ENCODE measurements at regions not wholly inside any gene's neighbourhood (a gene's known extent, or its start where the extent isn't known, plus 50 kb on each side); places are given as distances from the start of the nearest gene placed in this dataset.

DNA sequence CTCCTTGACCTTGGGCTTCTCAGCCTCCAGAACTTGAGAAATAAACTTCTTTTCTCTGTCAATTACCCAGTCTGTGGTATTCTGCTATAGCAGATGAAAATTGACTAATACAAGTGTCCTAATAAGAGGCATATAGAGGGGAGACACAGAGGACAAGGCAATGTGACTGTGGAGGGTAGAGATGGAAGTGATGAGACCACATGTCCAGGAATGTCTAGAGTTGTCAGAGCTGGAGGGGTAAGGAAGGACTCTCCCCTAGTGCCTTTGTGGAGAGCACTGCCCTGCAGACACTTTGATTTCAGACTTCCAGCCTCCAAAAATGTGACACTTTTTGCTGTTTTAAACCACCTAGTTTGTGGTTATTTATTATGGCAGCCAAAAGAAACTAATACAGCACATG, 74.4 kb downstream of the ACKR3 start:
- TF ChIP-seq GATA3 (IDR thresholded peaks at IDR 0.05; ENCODE audit: low read depth, low read length) (no peak), GATA2 (IDR thresholded peaks at IDR 0.05; ENCODE audit: low read depth, low read length) (no peak)

DNA sequence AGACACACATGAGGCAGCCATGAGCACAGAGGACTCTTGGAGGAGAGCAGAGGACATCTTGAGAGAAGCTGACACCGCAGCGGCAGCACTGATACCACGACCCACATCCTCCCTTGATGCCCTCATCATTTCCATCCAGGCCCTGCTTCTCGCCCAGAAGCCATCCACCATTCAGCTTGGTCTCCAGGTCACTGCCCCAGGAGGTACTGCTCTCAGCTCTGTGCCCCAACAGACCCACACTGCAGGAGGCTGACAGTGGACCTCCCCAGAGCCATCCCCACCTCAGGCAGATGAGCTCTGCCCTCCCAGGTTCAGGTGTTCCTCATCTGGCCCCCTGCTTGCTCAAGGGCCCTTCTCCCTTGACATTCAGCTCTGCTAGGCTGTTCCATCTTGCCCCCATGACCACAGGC, 74.9 kb downstream of the ACKR3 start:
- no peak for TF ChIP-seq GATA3 (IDR thresholded peaks at IDR 0.05; ENCODE audit: low read depth, low read length)
- TF ChIP-seq GATA2 (IDR thresholded peaks at IDR 0.05; ENCODE audit: low read depth, low read length), result no peak

DNA sequence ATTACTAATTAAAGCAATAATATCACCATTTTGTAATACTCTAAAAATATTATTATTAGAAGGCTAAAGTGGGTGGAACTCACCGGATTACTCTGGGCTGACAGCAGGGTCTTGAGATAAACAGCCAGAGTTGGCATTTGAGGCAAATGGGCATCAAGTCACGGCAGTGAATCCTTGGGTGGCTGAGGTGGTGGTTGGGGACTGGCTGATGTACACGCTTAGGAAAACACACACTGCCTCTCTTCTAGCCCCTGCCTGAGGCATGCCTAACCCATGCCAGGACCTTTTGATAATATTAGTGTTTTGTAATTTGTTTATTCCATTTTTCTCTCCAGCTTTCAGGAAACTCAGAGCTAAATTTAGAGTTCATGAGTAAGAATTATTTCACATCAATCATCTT, 76.8 kb downstream of the ACKR3 start:
- TF ChIP-seq GATA3 (IDR thresholded peaks at IDR 0.05; ENCODE audit: low read depth, low read length), result no peak
- TF ChIP-seq GATA2 (IDR thresholded peaks at IDR 0.05; ENCODE audit: low read depth, low read length), result no peak

DNA sequence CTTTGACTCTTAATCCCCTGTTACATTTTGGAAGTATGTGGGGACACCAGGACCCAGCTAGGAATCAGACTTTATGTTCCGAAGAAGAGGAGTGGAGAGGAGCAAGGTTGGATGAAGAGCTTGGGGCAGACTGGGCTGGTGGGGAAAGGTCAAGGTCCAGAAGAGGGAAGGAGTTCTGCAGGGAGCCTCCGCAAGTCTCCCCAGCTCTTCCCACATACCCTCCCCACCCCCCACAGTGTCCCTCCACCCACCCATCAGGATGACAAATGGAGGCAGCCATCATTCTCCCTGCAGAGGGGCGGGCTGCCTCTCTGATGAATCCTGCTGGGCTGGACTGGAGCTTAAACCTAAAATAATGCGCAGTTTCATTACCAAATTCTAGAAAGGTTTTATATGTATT, 77.2 kb downstream of the ACKR3 start:
- TF ChIP-seq GATA3 (IDR thresholded peaks at IDR 0.05; ENCODE audit: low read depth, low read length) (no peak), GATA2 (IDR thresholded peaks at IDR 0.05; ENCODE audit: low read depth, low read length) (no peak)

DNA sequence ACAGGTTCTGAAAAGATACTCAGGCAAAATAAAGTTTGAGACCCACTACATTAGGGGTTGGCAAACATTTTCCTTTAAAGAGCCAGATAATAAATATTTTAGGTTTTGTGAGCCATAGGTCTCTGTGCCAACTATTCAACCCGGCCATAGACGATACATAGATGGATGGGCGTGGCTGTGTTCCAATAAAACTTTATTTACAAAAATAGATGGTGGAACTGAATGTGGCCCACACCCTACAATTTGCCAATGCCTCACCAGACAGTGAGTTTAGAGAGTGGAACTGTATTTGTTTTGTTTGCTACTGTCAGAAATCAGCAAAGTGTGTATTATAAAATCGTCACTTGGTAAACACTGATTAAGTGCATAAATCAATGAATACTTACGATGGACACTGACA, 78.0 kb downstream of the ACKR3 start:
- no peak for TF ChIP-seq GATA3 (IDR thresholded peaks at IDR 0.05; ENCODE audit: low read depth, low read length)
- TF ChIP-seq GATA2 (IDR thresholded peaks at IDR 0.05; ENCODE audit: low read depth, low read length), result no peak

DNA sequence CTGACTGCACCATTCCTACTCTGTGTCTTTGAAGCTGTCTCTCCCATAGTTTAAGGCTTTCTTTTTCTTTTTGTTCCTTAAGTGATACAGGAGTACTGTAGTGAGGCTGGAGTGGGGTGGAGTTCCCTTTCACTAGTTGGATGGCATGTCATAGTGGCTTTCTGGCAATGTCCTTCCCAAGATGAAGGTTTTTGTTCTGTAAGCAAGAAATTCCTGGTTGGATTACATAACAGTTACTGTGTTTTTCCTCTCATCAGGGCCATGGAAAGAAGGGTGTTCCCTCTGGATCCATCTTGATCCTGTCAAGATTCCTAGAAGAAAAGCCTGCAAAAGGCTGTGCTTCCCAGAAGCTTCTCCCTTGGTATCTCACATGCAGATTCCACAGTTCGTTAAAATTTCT, 84.2 kb downstream of the ACKR3 start:
- TF ChIP-seq GATA2 (IDR thresholded peaks at IDR 0.05; ENCODE audit: low read depth, low read length) (no peak), GATA3 (IDR thresholded peaks at IDR 0.05; ENCODE audit: low read depth, low read length) (no peak)

DNA sequence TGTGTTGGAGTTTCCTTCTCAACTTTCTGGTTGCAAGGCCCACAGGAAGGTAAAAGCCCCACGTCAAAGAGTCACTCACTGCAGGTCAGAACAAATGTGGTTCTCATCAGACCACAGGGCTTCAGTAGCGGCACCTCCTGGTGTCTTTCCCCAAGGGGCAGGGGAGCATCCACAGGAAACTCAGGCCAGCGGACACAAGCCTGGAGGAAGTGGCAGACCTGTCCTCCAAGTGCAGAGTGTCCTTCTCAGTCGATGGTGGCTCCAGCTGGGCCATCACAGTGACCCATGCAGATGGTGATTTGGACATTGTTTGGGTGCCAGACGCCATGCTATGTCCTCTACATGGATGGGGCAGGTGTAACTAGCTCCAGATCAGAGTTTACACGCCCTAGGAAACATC, 84.9 kb downstream of the ACKR3 start:
- TF ChIP-seq GATA3 (IDR thresholded peaks at IDR 0.05; ENCODE audit: low read depth, low read length), result no peak
- no peak for TF ChIP-seq GATA2 (IDR thresholded peaks at IDR 0.05; ENCODE audit: low read depth, low read length)

DNA sequence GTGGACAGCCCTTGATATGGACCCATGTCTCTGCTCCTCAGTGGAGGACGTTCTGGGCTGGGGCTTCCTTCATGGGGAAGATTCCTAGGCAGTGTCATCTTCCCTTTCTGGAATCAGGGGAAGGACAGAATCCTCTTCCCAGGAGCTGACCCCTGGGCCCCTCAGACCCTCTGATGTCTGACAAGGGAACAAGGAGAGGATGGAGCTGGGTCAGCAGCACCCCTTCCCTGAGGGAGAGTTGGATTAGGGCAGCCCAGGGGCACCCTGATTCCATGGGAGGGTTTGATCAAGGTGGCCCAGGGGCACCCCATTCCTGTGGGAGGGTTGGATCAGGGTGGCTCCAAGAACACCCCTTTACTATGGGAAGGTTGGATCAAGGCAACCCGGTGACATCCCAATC, 86.5 kb downstream of the ACKR3 start:
- TF ChIP-seq GATA2 (IDR thresholded peaks at IDR 0.05; ENCODE audit: low read depth, low read length) (no peak), GATA3 (IDR thresholded peaks at IDR 0.05; ENCODE audit: low read depth, low read length) (no peak)

DNA sequence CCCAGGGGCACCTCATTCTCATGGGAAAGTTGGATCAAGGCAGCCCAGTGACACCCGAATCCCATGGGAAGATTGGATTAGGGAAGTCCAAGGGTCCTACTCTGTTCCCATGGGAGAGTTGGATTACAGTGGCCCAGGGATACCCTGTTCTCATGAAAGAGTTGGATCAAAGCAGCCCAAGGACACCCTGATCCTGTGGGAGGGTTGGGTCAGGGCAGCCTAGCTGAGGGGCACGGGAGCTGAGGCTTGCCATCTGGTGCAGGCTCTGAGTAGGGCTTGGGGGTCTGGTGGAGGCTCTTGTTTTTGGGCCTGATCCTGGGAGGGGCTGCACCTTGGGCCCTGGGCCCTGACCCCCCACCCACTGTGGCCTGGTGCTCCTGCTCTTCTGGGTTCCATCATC, 87.1 kb downstream of the ACKR3 start:
- TF ChIP-seq GATA3 (IDR thresholded peaks at IDR 0.05; ENCODE audit: low read depth, low read length) (no peak), GATA2 (IDR thresholded peaks at IDR 0.05; ENCODE audit: low read depth, low read length) (no peak)

DNA sequence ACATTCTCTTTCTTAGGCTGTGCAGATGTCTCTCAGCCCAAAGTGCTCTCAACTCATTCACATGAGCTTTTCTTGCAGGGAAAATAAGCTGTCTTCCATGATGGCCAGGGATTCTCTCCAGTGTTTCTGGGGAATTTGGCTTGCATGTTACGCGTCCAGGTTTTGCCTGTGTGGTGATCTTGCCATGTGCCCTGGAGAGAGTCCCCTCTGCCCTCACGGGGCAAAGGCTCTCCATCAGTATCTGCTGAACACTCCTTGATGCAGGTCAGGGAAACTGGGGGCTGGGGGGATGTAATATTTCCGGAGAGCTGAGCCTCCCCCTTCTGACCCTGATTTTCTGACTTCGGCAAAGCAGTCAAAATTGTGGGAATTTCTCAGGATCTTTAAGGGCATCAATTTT, 87.6 kb downstream of the ACKR3 start:
- TF ChIP-seq GATA3 (IDR thresholded peaks at IDR 0.05; ENCODE audit: low read depth, low read length) (no peak), GATA2 (IDR thresholded peaks at IDR 0.05; ENCODE audit: low read depth, low read length) (no peak)

DNA sequence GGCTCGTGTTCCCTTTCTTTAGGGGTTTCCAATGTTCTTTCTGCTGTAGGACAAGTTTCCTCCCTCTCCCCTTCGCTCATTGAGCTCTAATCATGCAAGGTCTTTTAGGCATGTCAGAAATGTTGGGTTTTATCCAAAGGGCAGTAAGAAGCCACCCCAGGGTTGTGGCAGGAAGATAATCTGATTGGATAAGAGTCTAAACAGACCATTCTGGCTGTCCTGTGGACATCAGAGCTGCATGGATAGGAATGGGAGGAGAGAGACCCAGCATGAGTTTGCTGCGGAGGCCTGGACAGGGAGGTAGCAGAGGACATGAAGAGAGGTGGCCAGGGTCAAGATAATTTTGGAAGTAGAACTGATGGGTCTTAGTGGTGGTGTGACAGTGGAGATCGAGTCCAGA, 88.2 kb downstream of the ACKR3 start:
- TF ChIP-seq GATA2 (IDR thresholded peaks at IDR 0.05; ENCODE audit: low read depth, low read length) (no peak), GATA3 (IDR thresholded peaks at IDR 0.05; ENCODE audit: low read depth, low read length) (no peak)

DNA sequence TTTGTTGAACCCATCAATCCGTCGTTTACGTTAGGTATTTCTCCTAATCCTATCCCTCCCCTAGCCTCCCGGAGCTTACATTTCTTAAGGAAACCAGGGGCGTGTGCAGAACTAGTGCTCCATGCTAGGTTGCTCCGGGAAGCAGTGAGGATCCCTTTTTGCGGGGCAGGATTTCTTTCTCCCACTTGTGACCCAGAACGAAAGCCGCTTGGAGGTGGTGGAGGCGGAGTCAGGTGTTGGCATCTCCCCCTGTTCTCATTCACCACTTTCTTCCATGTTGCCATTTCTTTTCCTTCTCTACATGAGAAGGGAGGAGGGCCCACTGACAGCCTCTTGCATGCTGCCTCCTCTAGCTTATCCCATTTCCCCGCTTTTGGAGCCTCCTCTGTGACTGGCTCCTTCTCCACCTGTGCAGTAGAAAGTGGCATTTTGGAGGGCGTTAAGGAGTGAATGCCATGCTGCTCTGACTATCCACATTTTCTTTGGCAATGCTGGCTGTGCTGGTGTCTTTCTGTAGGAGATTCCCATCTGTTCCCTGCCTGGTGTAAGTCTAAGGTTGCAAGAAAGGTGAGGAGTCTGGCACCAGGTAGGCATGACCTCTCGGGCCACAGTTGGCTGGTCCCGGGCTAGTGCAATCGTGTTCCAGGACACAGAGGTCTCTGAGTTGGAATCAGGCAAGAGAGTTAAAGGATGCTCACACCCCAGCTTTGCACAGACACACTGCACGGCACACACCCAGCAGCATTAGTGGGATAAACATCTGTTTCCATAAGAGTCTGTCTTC, 89.5 kb downstream of the ACKR3 start:
- no peak for TF ChIP-seq GATA2 (IDR thresholded peaks at IDR 0.05; ENCODE audit: low read depth, low read length)
- TF ChIP-seq GATA3 (IDR thresholded peaks at IDR 0.05; ENCODE audit: low read depth, low read length), result no peak

DNA sequence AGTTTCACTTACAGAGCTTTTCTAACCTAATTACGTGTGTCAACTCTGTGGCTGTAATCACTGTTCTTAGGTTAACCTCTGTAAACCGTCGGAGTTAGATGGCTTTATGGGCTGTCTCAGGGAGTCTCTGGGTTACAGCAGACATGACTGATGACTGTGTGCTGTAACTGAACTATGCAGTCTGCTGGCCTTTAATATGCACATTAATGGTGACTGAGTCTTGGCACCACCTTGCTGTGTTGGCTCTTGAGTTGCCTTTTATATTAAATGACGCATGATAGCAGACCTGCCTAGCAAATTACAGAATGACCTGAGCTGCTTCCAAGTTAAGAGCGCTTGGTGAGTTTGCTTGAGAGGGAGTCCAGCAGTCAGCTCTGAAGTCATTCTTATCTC, 90.1 kb downstream of the ACKR3 start:
- TF ChIP-seq GATA3 (IDR thresholded peaks at IDR 0.05; ENCODE audit: low read depth, low read length) (no peak), GATA2 (IDR thresholded peaks at IDR 0.05; ENCODE audit: low read depth, low read length) (no peak)

DNA sequence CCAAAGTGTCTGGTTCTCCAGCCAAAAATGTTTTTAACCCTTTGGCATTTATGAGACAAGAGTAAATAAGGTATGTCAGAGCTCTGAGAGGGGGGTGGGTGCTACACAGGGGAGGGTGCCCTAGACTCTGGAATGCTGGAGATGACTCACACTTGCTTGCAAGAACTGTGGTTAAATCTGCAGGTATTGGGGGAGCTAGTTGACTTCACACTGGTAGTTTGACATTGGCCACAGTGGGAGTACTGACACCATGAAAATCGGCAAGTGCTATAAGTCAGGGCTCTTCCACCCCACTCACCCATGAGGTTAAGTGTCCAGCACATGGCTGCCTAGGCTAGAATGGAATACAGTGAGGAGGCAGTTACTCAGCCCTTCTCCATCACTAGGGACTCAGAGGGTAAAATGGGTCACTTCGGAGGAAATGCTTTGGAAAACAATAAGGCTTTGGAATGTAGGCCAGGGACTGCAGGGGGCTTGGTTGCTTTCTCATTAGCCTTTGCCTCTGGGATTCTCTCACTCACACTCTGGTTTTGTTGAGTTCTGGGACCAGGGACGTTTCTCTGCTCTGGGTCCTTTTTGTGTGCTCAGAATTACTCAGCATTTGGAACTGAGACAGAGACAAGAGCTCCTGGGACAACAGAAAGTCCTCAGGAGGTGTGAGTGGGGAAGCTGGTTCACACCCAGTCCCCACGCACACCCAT, 91.6 kb downstream of the ACKR3 start:
- TF ChIP-seq GATA2 (IDR thresholded peaks at IDR 0.05; ENCODE audit: low read depth, low read length) (no peak), GATA3 (IDR thresholded peaks at IDR 0.05; ENCODE audit: low read depth, low read length) (no peak)

DNA sequence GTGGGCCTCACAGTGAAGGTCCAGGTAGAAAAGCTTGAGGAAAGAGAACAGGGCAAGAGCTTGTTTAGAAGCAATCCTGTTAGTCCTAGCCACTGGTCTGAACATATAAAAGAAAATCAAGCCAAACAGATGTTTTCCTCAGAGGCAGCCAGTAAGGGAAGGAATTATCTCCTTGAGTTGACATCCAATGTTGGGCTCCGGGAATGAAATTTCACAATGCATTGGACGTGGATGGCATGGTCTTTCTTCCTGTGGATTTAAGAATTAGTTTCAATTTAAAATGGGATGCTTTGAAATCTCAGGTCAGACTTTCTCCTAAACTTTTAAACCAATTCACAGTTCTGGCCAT, 92.1 kb downstream of the ACKR3 start:
- TF ChIP-seq GATA3 (IDR thresholded peaks at IDR 0.05; ENCODE audit: low read depth, low read length), result no peak
- TF ChIP-seq GATA2 (IDR thresholded peaks at IDR 0.05; ENCODE audit: low read depth, low read length), result no peak

Data from SH-SY5Y (cell line).